HK-2 (cell line): ENCODE measurements at regions not wholly inside any gene's neighbourhood (a gene's known extent, or its start where the extent isn't known, plus 50 kb on each side); places are given as distances from the start of the nearest gene placed in this dataset.
"Not testable (repeated sequence)": the region's sequence is repeated elsewhere in the genome, so short reads cannot be mapped to it uniquely, and the experiment has no call there.

Experiments
- DNase-seq: peaks from one replicate; pipeline ENCODE4 v3.0.0-alpha.2; 2018; ENCODE audit not compliant: unreplicated experiment

DNA sequence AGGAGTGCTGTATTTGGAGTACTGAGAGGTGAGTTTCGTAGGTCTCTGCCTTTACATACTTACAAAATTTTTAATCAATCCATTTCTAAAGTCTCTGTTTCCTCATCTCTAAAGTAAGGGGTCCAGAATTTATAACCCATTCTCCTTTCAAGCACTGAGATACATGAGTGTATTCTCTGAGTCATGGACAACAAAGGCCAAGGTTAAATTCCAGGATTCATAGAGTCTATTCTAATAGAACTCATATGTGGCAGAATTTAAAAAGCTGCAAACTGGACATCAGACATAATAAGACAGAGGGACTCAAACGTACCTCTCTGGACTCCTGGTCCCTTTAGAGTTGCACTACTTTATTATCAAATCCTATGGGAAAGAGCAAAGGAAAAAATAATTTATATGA lies 112.5 kb upstream of the SLIT3 start:
- DNase-seq: no peak

- DNase-seq: no peak
These were observed 111.9 kb upstream of the SLIT3 start for GRCh38 chr5:169412831-169413230.

- DNase-seq: no peak
These were observed 111.0 kb upstream of the SLIT3 start for GRCh38 chr5:169411786-169412430.

DNA sequence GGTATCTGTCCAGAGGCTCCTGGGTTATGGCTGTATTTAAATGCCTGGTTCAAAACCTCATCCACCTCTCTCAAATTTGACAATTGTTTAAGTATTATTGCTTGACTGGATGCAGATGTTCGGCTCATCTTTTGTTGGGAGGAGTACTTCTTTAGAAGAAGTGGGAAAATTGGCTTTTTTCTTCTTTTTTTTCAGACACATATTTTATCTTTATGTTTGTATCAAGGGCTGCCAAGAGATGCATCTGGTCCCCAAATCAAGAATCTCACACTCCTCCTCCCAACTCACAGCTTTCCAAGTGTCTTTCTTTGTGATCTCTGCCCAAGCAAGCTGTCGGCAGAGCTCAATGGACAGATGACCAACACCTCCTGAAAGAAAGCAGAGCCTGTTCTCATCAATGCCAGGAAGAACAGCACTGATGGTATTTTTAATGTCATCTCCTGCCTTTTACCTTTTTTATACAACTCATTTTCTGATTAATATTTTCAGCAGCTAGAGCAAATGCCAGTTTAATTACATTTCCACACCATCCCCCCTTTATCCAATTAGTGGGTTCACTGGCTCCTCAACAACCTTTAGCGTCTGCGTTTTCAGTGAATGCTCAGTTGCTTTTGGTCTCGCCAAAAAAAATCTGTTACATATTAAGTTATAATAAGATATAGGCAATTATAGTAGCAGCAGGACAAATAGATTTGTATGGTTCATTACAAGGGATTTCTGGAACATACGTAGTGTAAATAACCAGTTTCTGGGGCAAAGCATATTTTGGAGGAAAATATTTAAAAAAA lies 110.3 kb upstream of the SLIT3 start:
- no peak for DNase-seq

DNA sequence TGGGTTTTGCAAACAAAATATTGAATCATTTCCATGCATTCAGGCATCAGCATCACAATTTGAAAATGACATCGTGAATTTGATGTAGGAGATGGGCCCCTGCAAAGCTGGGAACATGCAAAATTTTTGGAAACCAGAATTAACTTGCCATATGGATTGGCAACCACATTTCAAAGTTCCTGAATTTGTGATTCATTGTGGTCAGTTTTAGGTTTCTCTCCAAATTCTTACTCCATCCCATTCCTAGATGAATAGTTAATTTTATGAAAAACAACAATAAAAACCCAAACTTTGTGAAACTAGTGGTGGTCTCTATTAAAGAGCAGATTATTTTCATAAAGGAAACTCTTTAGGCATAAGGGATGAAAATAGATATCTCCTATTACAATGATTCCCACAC lies 107.8 kb upstream of the SLIT3 start:
- DNase-seq: no peak

DNA sequence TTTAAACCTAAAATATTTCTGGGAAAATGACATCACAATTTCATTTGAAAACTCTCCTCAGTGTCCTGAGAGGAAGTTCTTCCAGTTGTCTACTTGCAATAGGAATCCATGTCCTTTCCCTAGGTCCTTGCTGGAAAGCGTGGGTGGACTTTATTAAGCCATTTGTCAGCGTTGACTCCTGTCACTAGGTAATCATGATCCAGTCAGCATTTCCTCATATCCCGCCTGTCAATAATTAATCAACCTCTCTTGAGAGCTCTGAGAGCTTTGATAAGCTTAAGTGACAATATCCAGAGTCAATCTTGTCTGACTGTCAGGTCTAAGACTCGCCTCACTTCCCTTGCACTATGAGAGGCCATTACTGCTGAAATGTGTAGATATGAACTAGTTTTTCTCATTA lies 107.2 kb upstream of the SLIT3 start:
- peak; percentile 10 for DNase-seq

- no peak for DNase-seq
These were observed 103.3 kb upstream of the SLIT3 start for GRCh38 chr5:169404223-169404622.

DNA sequence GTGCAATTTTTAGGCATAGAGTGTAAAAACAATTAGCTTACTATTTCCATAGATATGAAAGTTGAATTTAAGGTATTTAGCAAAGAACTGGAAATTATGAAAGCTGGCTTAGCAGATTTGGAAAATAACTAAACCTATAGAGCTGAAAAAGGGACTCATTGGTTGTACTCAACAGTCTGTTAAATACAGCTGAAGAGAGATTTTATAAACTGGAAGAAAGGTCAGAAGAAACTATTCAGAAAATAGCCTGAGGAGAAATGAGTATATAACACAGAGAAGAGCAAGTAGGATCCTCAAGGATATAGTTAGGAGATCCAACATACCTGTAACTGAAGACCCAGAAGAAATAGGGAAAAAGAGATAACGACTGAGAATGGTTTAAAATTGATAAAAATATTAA lies 97.6 kb upstream of the SLIT3 start:
- no peak for DNase-seq

GRCh38 chr5:169395136-169395535 lies 94.2 kb upstream of the SLIT3 start:
- DNase-seq: no peak

- no peak for DNase-seq
These were observed 93.4 kb upstream of the SLIT3 start for GRCh38 chr5:169394371-169394770.

DNA sequence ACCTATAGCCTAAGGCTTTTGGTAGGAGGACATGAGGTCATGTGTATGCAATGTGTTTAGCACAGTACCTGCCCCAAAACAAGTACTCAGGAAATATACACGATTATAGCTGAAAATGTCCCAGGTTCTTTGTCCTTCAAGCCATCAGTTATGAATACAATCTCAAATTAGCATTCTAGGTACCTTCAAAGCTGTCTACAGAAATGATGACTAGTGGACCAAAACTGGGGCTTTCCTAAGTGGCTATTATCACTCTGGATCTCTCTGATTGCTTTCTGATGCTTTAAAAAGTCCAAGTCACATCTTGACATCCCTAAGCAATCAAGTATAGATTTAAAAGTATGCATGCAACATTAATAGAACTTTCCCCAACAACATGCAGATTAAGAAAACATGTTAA lies 93.0 kb upstream of the SLIT3 start:
- DNase-seq: no peak

- no peak for DNase-seq
These were observed 89.3 kb upstream of the SLIT3 start for GRCh38 chr5:169390265-169390664.

GRCh38 chr5:169389318-169389717 lies 88.4 kb upstream of the SLIT3 start:
- DNase-seq: no peak

DNA sequence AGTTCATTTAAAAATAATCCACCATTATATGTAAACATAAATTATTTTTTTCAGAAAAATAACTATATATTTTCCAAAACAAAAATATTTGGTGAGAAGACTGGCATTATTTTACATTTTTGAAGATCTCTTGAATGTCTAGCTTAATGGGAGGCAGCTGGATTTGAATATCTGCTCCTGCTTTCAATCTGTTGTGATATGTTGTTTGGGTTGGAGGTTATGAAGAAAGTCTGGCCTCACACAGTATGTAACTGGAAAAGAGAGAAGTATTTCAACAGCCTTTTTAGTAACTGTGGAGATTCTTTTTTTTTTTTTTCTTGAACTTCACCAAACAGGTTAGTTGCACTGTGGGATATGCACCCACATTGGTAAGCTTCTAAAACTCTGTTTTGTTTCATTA lies 84.7 kb upstream of the SLIT3 start:
- no peak for DNase-seq

- DNase-seq: peak; percentile 8
These were observed 83.7 kb upstream of the SLIT3 start for GRCh38 chr5:169384661-169385060.

DNA sequence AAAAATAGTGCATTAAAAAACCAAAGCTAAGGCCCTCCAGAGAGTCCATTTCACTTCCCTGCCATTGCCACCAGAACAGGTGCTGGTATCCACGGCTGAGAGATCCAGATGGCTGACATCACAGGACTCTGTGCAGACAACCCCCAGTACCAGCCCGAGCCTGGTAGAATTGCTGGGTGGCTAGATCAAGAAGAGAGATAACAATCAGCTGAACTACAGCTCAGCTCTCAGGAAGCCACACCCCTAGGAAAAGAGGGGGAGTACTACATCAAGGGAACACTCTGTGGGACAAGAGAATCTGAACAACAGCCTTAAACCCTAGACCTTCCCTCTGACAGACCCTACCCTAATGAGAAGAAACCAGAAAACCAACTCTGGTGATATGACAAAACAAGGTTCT lies 73.8 kb upstream of the SLIT3 start:
- no peak for DNase-seq

GRCh38 chr5:169374111-169374510 lies 73.2 kb upstream of the SLIT3 start:
- DNase-seq: no peak

- DNase-seq: not testable (repeated sequence)
These were observed 70.9 kb upstream of the SLIT3 start for GRCh38 chr5:169371801-169372200.

GRCh38 chr5:169369130-169369529 lies 68.2 kb upstream of the SLIT3 start:
- DNase-seq: no peak

GRCh38 chr5:169367861-169368260 lies 66.9 kb upstream of the SLIT3 start:
- DNase-seq: no peak

DNA sequence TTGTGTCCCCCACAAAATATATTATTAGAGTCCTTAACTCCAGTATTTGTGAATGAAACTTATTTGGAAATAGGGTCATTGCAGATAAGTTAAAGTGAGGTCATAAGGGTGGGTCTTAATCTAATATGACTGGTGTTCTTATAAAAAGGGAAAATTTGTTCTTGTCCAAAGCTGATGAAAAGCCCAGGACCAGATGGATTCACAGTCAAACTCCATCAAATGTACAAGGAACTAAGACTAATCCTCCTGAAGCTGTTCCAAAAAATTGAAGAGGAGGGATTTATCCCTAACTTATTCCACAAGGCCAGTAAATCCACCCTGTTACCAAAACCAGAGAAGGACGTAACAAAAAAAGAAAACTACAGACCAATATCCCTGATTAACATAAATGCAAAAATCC lies 56.4 kb upstream of the SLIT3 start:
- DNase-seq: no peak

DNA sequence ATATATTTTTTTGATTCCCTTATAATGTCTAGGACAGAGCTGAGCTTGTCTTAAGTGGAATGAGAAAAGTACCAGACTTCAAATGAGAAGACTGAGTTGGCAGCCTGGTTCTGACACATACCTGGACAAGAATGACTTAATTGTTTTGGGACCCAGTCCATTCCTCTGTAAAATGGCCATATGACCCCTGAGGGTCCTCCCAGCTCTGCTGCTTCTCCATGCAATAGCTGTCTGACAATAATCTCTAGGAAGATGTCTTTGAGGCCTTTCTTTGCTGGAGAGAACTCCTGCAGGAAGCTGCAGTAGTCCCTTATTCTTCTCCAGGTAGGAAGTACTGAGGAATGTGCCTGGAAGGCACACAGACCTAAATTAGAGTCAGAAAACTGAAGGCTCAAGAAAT lies 55.9 kb upstream of the SLIT3 start:
- DNase-seq: no peak

DNA sequence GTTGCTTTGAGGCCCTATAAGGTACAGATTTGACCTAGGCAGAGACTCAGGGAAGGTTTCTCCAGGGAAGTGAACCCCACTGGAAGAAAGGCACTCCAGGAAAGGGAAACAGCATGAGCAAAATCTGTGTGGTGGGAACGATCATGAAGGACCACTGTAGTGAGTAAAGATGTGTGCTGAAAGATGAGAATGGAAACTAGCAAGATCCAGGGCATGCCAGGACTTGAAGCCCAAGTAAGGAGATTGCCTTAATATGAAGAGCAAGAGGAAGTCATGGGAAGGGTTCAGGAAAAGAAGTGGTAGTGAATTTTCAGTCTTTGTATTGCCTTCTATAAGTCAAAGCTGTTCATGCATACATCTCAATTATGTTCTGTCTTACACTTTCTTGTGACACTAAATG lies 55.2 kb upstream of the SLIT3 start:
- no peak for DNase-seq

DNA sequence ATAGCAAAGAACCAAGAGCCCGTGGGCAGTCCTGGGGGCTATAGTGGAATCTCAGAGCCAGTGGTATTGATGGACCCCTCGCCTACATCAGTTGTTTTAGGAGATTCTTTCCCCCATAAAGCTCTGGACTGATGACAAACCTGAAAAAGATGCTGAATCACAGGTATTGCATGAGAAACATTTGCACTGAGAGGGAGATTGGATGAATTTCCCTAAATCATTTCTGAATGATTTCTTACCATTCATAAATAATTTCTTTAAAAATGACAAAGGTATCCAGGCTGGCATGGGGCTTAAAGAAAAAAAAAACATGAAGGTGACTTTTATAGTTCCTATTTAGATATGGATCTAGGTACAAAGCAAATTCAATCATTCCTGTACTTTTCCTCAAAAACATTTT lies 54.0 kb upstream of the SLIT3 start:
- no peak for DNase-seq
